SK-N-MC (cell line): ENCODE measurements at regions not wholly inside any gene's neighbourhood (a gene's known extent, or its start where the extent isn't known, plus 50 kb on each side); places are given as distances from the start of the nearest gene placed in this dataset.

ENCODE experiments used
- EZH2 ChIP-seq: fragments of 200-600 bp; sonication (generic); IDR thresholded peaks from one replicate; pipeline ENCODE4 v1.6.1; 2017; ENCODE audit warnings: antibody characterized with exemption
- FOXP2 ChIP-seq: optimal IDR thresholded peaks from 2 replicates; pipeline ENCODE3; 2011; ENCODE audit warnings: mild to moderate bottlenecking, moderate library complexity; ENCODE audit not compliant: insufficient read depth; ENCODE audit errors: extremely low read length, control extremely low read depth
- POLR2AphosphoS5 ChIP-seq: IDR thresholded peaks from 2 replicates; pipeline ENCODE4 v1.6.1; 2012; ENCODE audit warnings: mild to moderate bottlenecking, low read depth, low read length, borderline replicate concordance

DNA sequence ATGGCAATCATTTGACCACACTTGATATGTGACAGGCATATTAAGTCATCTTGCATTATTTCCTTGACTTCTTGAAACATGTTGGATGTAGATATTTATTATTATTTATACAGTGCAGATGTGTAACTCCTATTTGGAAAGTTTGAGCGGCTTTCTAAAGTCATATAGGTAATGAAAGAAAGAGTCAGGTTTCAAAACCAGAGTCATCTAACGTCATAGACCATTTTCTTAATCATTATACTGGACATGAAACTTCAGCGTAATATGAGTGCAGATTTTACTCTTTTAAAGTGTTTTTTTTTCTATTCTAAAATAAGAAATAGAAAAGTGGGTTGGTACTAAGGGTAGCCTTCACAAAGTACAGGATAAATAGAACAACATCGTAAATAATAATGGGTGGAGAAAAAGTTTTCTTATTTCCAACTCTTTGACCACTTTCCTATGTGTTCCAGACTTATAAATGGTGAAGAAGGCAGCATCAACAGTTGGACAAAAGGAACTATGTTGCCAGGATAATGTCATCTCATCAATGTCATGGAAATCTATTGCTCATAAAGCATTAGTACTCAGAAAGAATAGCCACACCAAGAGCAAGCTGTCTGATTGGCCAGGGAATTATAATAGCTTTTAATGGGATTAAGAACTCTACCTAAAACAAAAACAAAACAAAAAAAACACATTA lies 108.0 kb upstream of the PCDH18 start:
- TF ChIP-seq POLR2AphosphoS5: no peak
- no peak for TF ChIP-seq EZH2
- no peak for TF ChIP-seq FOXP2
